GM12872 (cell line): ENCODE measurements at regions not wholly inside any gene's neighbourhood (a gene's known extent, or its start where the extent isn't known, plus 50 kb on each side); places are given as distances from the start of the nearest gene placed in this dataset.

ENCODE experiments used
- CTCF ChIP-seq: IDR thresholded peaks from 3 replicates; pipeline ENCODE4 v1.5.1; 2011; ENCODE audit warnings: low read depth, mild to moderate bottlenecking, low read length, moderate library complexity; ENCODE audit not compliant: insufficient read depth

GRCh38 chr2:150863691-150864090, 376.2 kb upstream of the RND3 start:
- TF ChIP-seq CTCF = no peak

DNA sequence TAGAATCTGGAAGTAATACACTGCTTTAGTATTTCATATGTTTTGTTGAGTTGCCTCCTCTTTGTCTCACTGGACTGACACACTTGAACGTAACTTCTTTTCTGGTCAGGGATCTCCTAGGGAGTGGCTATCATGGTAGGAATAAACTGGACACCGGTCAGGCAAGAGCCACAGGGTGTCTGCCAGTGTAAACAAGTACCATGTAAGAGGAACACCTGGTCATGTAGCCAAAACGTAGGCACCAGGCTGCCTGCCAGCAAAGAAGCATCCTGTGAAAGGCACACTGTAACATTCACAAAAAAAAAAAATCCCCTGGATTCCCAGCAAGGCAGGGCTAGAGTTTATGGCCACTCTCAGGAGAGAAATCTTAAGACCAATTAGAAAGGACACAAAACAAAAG, 372.8 kb upstream of the RND3 start:
- no peak for TF ChIP-seq CTCF

DNA sequence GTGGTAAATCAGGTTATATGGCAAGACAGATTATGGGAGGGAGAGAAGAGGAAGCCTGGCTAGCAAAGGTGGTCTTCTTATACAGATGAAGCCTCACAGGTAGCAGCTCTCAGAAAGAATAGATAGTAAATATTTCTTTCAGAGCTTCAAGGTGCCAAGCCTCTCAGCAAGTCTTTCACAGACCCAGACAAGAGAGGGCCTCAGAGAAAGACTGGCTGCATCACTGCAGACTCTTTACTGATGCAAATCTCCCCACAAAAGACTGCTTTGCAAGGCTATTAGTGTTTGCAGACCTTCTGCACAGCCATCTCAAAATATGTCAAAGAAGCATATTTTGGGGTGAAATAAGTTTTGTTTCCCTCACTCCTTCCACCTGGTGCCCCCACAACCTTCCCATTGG, 372.4 kb upstream of the RND3 start:
- no peak for TF ChIP-seq CTCF

DNA sequence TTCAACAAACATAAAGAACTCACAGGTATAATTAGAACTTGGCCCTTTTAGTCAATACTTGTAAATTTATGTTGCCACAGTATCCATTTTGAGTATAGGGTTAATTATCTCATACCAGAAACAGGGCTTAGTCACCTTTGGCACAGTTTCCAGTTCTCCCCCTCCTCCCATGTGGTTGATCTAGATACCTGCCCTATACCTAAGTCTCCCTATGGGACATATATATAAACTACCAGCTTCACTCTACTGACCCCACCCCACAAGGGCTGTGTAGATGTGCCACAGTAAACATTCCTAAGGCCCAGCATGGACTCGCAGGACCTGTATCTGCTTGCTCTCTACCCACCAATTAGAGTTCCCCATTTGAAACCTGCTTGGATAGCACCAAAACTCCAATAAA, 371.7 kb upstream of the RND3 start:
- no peak for TF ChIP-seq CTCF

DNA sequence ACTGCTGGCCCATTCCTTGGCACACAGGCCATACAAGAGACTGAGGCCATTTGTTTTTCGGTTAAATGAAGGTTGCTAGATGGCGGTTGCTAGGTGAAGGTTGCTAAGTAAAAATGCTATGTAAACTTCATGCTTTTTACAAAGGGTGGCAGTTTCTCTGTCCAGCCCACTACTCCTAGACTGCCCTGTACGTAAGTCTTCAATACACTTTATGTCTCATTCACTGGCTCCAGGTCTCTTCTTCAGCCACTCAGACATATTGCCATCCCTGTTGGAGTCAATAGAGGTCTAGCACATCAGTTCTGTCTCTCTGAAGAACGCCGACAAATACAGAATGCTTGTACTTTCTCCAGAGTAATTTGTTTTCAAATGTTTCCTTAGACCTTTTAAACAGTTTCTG, 370.9 kb upstream of the RND3 start:
- no peak for TF ChIP-seq CTCF

- no peak for TF ChIP-seq CTCF
Observed at GRCh38 chr2:150856596-150857281, 369.3 kb upstream of the RND3 start.

DNA sequence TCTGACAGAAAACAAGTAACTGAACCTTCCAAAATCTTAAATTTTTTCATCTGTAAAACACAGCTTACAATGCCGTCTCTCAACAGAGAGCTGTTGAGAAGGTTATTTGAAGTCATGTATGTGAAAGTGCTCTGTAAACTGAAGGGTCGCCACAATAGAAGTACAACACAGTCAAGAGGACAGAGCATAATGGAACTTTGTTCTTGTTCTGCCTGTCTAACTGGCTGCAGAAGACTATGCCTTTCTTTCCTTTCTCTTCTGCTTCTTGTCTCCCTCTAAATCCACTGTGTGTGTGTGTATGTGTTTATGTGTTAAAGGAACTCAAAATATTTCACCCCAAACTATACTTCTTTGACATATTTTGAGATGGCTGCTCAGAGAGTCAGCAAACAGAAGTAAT, 365.8 kb upstream of the RND3 start:
- no peak for TF ChIP-seq CTCF

DNA sequence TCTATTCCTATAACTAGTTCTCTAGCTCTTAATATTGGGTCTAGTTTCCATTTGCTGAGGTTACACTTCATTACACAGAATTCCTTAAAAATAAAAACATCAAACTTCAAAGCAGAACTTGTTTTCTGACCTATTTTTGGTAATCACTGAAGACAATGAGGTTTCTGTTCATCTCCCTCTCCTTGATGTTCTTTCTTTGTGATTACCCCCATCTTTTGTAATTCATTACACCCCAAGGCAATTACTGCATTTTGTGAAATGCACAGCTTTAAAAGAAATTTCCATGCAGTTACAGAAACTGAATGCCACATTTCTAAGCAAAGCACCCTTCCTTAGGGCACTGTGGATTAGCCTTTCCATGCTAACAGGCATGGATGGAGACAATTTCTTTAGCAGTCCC, 363.2 kb upstream of the RND3 start:
- no peak for TF ChIP-seq CTCF
